ENCODE measurements at regions not wholly inside any gene's neighbourhood (a gene's known extent, or its start where the extent isn't known, plus 50 kb on each side); places are given as distances from the start of the nearest gene placed in this dataset.

GRCh38 chr2:43106559-43107527, 119.6 kb downstream of the ZFP36L2 start:
- Mint-ChIP-seq H3K27ac (ENCODE audit: unreplicated experiment) (no peak overlapping the region), H3K27me3 (ENCODE audit: unreplicated experiment) (no peaks in the 10 kb centered on the region), H3K9me3 (ENCODE audit: low read depth, unreplicated experiment) (peaks cover 3% of the 10 kb centered on the region), H3K36me3 (ENCODE audit: insufficient read depth, unreplicated experiment) (no peaks in the 10 kb centered on the region), H3K4me1 (ENCODE audit: low read depth, unreplicated experiment) (peaks cover 20% of the 10 kb centered on the region), H3K4me3 (ENCODE audit: low read depth, unreplicated experiment) (no peak overlapping the region)
- TF ChIP-seq CTCF (IDR thresholded peaks at IDR 0.05; ENCODE audit: unreplicated experiment), result no peak
- DNase-seq, result no peak
- no TSS peak for BruUV-seq (replicated peaks)
- CTCF ChIA-PET, result interaction anchor here (0.5 to 0.7 kb wide), 2 partner anchors 37 to 69 kb away, joined by 3 to 7 read pairs; no protein-coding TSS in a partner anchor
- intact Hi-C loops (cut with micrococcal nuclease; ENCODE audit: unreplicated experiment), result no loop called here

- no TSS peak for BruUV-seq (replicated peaks)
- DNase-seq, result peak; percentile 33
- H3K4me3 Mint-ChIP-seq (ENCODE audit: low read depth, unreplicated experiment), result no peak overlapping the region
- H3K27me3 Mint-ChIP-seq (ENCODE audit: unreplicated experiment), result no peaks in the 10 kb centered on the region
- H3K4me1 Mint-ChIP-seq (ENCODE audit: low read depth, unreplicated experiment), result peaks cover 20% of the 10 kb centered on the region
- CTCF ChIA-PET, result interaction anchor here (0.5 to 0.7 kb wide), 3 partner anchors 36 to 113 kb away, joined by 3 to 7 read pairs (median 3); no protein-coding TSS in a partner anchor
- no peak for TF ChIP-seq CTCF (IDR thresholded peaks at IDR 0.05; ENCODE audit: unreplicated experiment)
- no peak overlapping the region for H3K27ac Mint-ChIP-seq (ENCODE audit: unreplicated experiment)
- no peaks in the 10 kb centered on the region for H3K36me3 Mint-ChIP-seq (ENCODE audit: insufficient read depth, unreplicated experiment)
- intact Hi-C loops (cut with micrococcal nuclease; ENCODE audit: unreplicated experiment), result no loop called here
- peaks cover 3% of the 10 kb centered on the region for H3K9me3 Mint-ChIP-seq (ENCODE audit: low read depth, unreplicated experiment)
Measured at GRCh38 chr2:43105586-43106558, 120.5 kb downstream of the ZFP36L2 start.

GRCh38 chr2:43104763-43105162, 121.6 kb downstream of the ZFP36L2 start:
- Mint-ChIP-seq H3K27me3 (ENCODE audit: unreplicated experiment) (no peaks in the 10 kb centered on the region), H3K36me3 (ENCODE audit: insufficient read depth, unreplicated experiment) (no peaks in the 10 kb centered on the region), H3K9me3 (ENCODE audit: low read depth, unreplicated experiment) (peaks cover 3% of the 10 kb centered on the region), H3K4me3 (ENCODE audit: low read depth, unreplicated experiment) (no peak overlapping the region), H3K27ac (ENCODE audit: unreplicated experiment) (no peak overlapping the region), H3K4me1 (ENCODE audit: low read depth, unreplicated experiment) (peaks cover 10% of the 10 kb centered on the region)
- CTCF ChIA-PET, result interaction anchor here (0.6 to 0.8 kb wide), 3 partner anchors 8 to 80 kb away, joined by 4 to 5 read pairs (median 5); no protein-coding TSS in a partner anchor
- no TSS peak for BruUV-seq (replicated peaks)
- no peak for DNase-seq
- intact Hi-C loops (cut with micrococcal nuclease; ENCODE audit: unreplicated experiment), result no loop called here
- TF ChIP-seq CTCF (IDR thresholded peaks at IDR 0.05; ENCODE audit: unreplicated experiment), result no peak

- BruUV-seq (replicated peaks), result no TSS peak
- peaks cover 3% of the 10 kb centered on the region for H3K4me1 Mint-ChIP-seq (ENCODE audit: low read depth, unreplicated experiment)
- CTCF ChIA-PET, result interaction anchor here (0.8 kb wide), 1 partner anchor 80 kb away, joined by 4 read pairs; no protein-coding TSS in a partner anchor
- intact Hi-C loops (cut with micrococcal nuclease; ENCODE audit: unreplicated experiment), result no loop called here
- no peak overlapping the region for H3K4me3 Mint-ChIP-seq (ENCODE audit: low read depth, unreplicated experiment)
- H3K27me3 Mint-ChIP-seq (ENCODE audit: unreplicated experiment), result no peaks in the 10 kb centered on the region
- H3K9me3 Mint-ChIP-seq (ENCODE audit: low read depth, unreplicated experiment), result peaks cover 3% of the 10 kb centered on the region
- no peak overlapping the region for H3K27ac Mint-ChIP-seq (ENCODE audit: unreplicated experiment)
- H3K36me3 Mint-ChIP-seq (ENCODE audit: insufficient read depth, unreplicated experiment), result no peaks in the 10 kb centered on the region
- TF ChIP-seq CTCF (IDR thresholded peaks at IDR 0.05; ENCODE audit: unreplicated experiment), result no peak
- no peak for DNase-seq
Measured at GRCh38 chr2:43104106-43104505, 122.3 kb downstream of the ZFP36L2 start.

All from Calu3 (cell line).